GM12874 (cell line): ENCODE measurements at regions not wholly inside any gene's neighbourhood (a gene's known extent, or its start where the extent isn't known, plus 50 kb on each side); places are given as distances from the start of the nearest gene placed in this dataset.

Experiments
- TF ChIP-seq, protein P1 (sequence below): IDR thresholded peaks from 2 replicates; pipeline ENCODE4 v1.5.1; 2011; ENCODE audit warnings: low read depth, mild to moderate bottlenecking, control low read depth, low read length, moderate library complexity; ENCODE audit not compliant: insufficient read depth

DNA sequence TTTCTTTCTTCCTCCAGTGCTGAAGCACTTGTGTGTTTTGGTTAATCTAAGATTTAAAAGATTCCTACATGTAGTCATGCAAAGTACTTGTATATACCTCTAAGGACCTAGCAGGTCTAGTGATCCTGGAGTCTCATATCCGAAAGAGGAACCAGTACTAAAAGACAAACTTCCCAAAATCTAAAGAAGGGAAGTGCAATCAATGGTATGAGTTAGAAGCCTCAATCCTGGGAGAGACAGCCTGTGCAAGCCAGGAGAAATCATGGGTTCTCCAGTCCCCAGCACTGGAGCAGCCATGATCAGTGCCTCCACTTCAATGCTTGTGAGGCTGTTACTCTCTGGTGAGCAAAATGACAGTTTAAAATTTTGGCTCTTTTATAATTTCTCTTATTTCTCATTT lies 277.4 kb downstream of the DAD1 start:
- TF ChIP-seq, protein P1, sequence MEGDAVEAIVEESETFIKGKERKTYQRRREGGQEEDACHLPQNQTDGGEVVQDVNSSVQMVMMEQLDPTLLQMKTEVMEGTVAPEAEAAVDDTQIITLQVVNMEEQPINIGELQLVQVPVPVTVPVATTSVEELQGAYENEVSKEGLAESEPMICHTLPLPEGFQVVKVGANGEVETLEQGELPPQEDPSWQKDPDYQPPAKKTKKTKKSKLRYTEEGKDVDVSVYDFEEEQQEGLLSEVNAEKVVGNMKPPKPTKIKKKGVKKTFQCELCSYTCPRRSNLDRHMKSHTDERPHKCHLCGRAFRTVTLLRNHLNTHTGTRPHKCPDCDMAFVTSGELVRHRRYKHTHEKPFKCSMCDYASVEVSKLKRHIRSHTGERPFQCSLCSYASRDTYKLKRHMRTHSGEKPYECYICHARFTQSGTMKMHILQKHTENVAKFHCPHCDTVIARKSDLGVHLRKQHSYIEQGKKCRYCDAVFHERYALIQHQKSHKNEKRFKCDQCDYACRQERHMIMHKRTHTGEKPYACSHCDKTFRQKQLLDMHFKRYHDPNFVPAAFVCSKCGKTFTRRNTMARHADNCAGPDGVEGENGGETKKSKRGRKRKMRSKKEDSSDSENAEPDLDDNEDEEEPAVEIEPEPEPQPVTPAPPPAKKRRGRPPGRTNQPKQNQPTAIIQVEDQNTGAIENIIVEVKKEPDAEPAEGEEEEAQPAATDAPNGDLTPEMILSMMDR: no peak

DNA sequence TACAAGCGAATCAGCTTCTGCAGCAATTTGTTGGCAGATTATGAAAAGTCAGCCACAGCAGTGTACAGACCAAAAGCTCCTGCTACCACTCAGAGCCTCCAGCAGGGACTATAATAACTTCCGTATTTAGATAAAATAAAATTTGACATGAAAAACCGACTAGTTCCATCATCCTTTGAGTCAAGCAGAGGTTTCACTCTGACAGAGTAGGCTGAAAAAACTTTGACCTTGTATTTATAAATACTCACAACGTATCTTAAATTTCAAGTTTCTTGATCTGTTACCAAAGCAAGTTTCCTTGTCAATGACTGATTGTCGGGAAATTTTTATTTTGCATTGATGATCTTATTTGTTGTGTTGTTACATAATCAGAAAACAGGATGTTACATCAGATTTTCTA lies 283.4 kb downstream of the DAD1 start:
- TF ChIP-seq, protein P1: no peak

DNA sequence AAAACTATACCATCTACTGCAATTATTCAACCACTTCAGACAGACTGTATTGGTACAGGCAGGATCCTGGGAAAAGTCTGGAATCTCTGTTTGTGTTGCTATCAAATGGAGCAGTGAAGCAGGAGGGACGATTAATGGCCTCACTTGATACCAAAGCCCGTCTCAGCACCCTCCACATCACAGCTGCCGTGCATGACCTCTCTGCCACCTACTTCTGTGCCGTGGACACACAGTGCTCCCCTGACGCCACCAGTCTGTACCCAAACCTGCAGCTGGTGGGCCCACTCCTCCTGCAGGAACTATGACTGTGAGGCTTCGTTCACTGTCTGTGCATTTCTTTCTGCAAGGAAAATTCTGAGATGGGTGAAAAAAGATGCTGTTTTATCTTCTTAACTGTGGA lies 284.7 kb downstream of the DAD1 start:
- TF ChIP-seq, protein P1: no peak

DNA sequence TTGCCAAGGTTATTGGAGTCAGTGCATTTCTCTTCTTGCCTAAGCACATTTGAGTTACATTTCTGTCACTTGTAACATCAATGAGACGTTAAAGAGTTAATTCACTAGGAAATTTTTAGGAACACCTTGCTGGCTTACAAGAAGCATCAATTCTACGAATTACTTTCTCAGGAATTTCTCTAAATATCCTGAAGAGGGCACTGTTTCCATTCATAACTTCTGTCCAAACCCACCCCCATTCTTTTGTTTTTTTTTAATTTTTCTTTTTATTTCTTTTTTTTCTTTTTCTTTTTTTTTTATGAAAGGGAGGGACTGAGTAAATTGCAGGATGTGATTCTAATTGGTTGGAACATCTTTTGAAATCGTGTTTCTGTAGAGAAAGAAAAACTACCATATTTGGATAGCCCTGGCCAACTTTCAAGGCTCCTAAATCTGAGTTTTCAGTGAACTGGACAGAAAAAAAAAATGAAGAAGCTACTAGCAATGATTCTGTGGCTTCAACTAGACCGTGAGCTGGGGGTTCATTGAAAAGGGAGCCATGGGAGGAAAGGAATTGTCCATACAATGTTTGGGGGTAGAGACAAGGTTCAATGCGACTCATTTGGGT lies 285.3 kb downstream of the DAD1 start:
- TF ChIP-seq, protein P1: peak; percentile 21; the same call in 1 of the 2 replicates

DNA sequence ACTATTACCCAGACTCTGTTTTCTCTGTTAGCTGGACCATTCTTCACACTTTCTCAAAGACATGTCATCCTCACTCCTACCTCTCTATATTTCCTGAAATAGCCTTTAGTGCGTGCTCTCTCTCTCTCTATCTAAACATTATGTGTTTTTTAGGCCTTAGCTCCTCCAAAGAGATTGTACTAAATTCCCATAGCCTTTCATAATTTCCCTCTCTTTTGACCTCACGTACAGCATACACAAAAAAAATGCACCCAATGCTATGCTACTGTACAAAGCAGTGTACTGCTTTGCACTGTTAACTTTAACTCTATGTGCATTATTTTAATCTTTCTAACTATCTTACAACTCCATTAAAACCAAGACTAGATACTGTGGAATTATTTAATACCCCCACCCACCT lies 288.4 kb downstream of the DAD1 start:
- TF ChIP-seq, protein P1: no peak

GRCh38 chr14:22297376-22297775 lies 291.6 kb downstream of the DAD1 start:
- TF ChIP-seq, protein P1: no peak

- TF ChIP-seq, protein P1: no peak
Measured at GRCh38 chr14:22296722-22297121, 292.3 kb downstream of the DAD1 start.
